HCT116 (cell line): ENCODE measurements at regions not wholly inside any gene's neighbourhood (a gene's known extent, or its start where the extent isn't known, plus 50 kb on each side); places are given as distances from the start of the nearest gene placed in this dataset.

Source experiments
- ATAC-seq: fragments of 200-7000 bp; cut with Tn5 transposase; 2 replicates; pipeline ENCODE4 v1.9.1; 2020; ENCODE audit warnings: mild to moderate bottlenecking, moderate library complexity
- BruUV-seq: library from RNA; stranded (reverse); fragments of 400-500 nt; replicated peaks from 2 replicates; lab custom pipeline; 2021; lab: Mats Ljungman, UMichigan
- CTCF ChIA-PET: fragments of 300-600 bp; sonication (Branson Sonifier 250); formaldehyde crosslinking; loops from one replicate; lab custom pipeline; 2021; ENCODE audit warnings: antibody characterized with exemption; lab: Charles Lee
- POLR2A ChIA-PET: fragments of 300-600, 350-600 bp; sonication (Branson Sonifier 250); formaldehyde crosslinking; loops from one replicate; lab custom pipeline; 2021; ENCODE audit warnings: antibody characterized with exemption; lab: Charles Lee
- RAD21 ChIA-PET, 2 experiments: fragments of 300-600 bp; sonication (Branson Sonifier 250); formaldehyde crosslinking; loops; one replicate each; lab custom pipeline; 2023; ENCODE audit warnings: low total read pairs in 2 of 2; ENCODE audit not compliant: uncharacterized antibody in 2 of 2, unreplicated experiment in 2 of 2, low non-redundant PET in 1 of 2; lab: Charles Lee
- DNase-seq: peaks from one replicate; pipeline ENCODE4 v3.0.0-alpha.2; 2010; ENCODE audit warnings: low read depth, low spot score
- H2AFZ ChIP-seq: fragments of 200-600 bp; shearing (Covaris generic), sonication (generic); 2 replicates; pipeline ENCODE4 v1.6.1; 2017; ENCODE audit warnings: low read depth, mixed run types, mixed read lengths, antibody characterized with exemption, low read length; ENCODE audit not compliant: poor library complexity, severe bottlenecking
- H3K27ac ChIP-seq: 2 replicates; pipeline ENCODE4 v1.5.1; 2012; ENCODE audit warnings: low read depth, low read length
- H3K27me3 ChIP-seq: fragments of 200-600 bp; sonication (generic); 2 replicates; pipeline ENCODE4 v1.6.1; 2016; ENCODE audit warnings: mixed run types, low read length, mixed read lengths; ENCODE audit not compliant: insufficient read depth
- H3K36me3 ChIP-seq, 2 experiments: fragments of 200-500 bp in 1 of 2; fragments of 200-600 bp in 1 of 2; sonication (Bioruptor generic) in 1 of 2; sonication (generic) in 1 of 2; 2 replicates each; pipeline versions ENCODE4 v1.5.1 to v1.6.1; 2014 to 2016; ENCODE audit warnings: low read length in 2 of 2, inconsistent platforms in 1 of 2, mixed read lengths in 1 of 2, mixed run types in 1 of 2; ENCODE audit not compliant: insufficient read depth in 2 of 2, control insufficient read depth in 1 of 2
- H3K4me1 ChIP-seq, 2 experiments: fragments of 200-600 bp in 1 of 2; sonication (generic) in 1 of 2; 2 replicates each; pipeline versions ENCODE4 v1.5.1 to v1.6.1; 2012 to 2017; ENCODE audit warnings: low read length in 2 of 2, inconsistent platforms in 1 of 2, mild to moderate bottlenecking in 1 of 2, mixed read lengths in 1 of 2, mixed run types in 1 of 2, moderate library complexity in 1 of 2; ENCODE audit not compliant: insufficient read depth in 2 of 2, control insufficient read depth in 1 of 2
- H3K4me2 ChIP-seq: fragments of 200-600 bp; sonication (generic); 2 replicates; pipeline ENCODE4 v1.6.1; 2017; ENCODE audit warnings: mixed run types, low read length, mixed read lengths
- H3K4me3 ChIP-seq, 2 experiments: fragments of 200-600 bp in 1 of 2; sonication (generic) in 1 of 2; replicated peaks in 1 of 2; 2 replicates each; pipeline ENCODE4 v1.5.1; 2011 to 2016; ENCODE audit warnings: low read length in 2 of 2, control low read depth in 1 of 2, low read depth in 1 of 2, mild to moderate bottlenecking in 1 of 2, mixed read lengths in 1 of 2, mixed run types in 1 of 2
- H3K79me2 ChIP-seq: fragments of 200-600 bp; sonication (generic); 2 replicates; pipeline ENCODE4 v1.6.1; 2017; ENCODE audit warnings: mild to moderate bottlenecking, mixed run types, low read length, moderate library complexity, mixed read lengths; ENCODE audit not compliant: insufficient read depth
- H3K9ac ChIP-seq: fragments of 200-600 bp; sonication (generic); 2 replicates; pipeline ENCODE4 v1.6.1; 2016; ENCODE audit warnings: low read length, mixed read lengths
- H3K9me2 ChIP-seq: fragments of 200-600 bp; sonication (generic), shearing (Covaris generic); 2 replicates; pipeline ENCODE4 v1.6.1; 2017; ENCODE audit warnings: mixed run types, mild to moderate bottlenecking, moderate library complexity; ENCODE audit not compliant: insufficient read depth
- H3K9me3 ChIP-seq, 2 experiments: fragments of 200-500 bp in 1 of 2; fragments of 200-600 bp in 1 of 2; sonication (Bioruptor generic) in 1 of 2; sonication (generic) in 1 of 2; 2 replicates each; pipeline ENCODE4 v1.6.1; 2014 to 2017; ENCODE audit warnings: low read length in 2 of 2, mixed read lengths in 2 of 2, inconsistent platforms in 1 of 2, low read depth in 1 of 2, mild to moderate bottlenecking in 1 of 2, mixed run types in 1 of 2, moderate library complexity in 1 of 2; ENCODE audit not compliant: control insufficient read depth in 1 of 2, insufficient read depth in 1 of 2
- H4K20me1 ChIP-seq: fragments of 200-600 bp; sonication (generic), shearing (Covaris generic); 2 replicates; pipeline ENCODE4 v1.6.1; 2017; ENCODE audit warnings: mixed run types, mild to moderate bottlenecking, moderate library complexity; ENCODE audit not compliant: insufficient read depth
- ATF3 ChIP-seq: IDR thresholded peaks from 2 replicates; pipeline ENCODE4 v1.6.1; 2012
- CBX3 ChIP-seq: IDR thresholded peaks from 2 replicates; pipeline ENCODE4 v1.6.1; 2012; ENCODE audit warnings: low read depth
- CEBPB ChIP-seq: IDR thresholded peaks from 2 replicates; pipeline ENCODE4 v1.6.1; 2012; ENCODE audit warnings: low read depth
- ELF1 ChIP-seq: IDR thresholded peaks from 2 replicates; pipeline ENCODE4 v1.6.1; 2012; ENCODE audit warnings: low read depth, borderline replicate concordance
- EZH2 ChIP-seq: fragments of 200-600 bp; sonication (generic); IDR thresholded peaks from 2 replicates; pipeline ENCODE4 v1.6.1; 2017; ENCODE audit warnings: antibody characterized with exemption, mixed run types
- EZH2phosphoT487 ChIP-seq: fragments of 200-600 bp; IDR thresholded peaks from 2 replicates; pipeline ENCODE4 v1.6.1; 2018; ENCODE audit warnings: antibody characterized with exemption, borderline replicate concordance
- FOSL1 ChIP-seq: IDR thresholded peaks from 2 replicates; pipeline ENCODE4 v1.6.1; 2012; ENCODE audit warnings: low read depth
- POLR2AphosphoS5 ChIP-seq: IDR thresholded peaks from 2 replicates; pipeline ENCODE4 v1.6.1; 2011; ENCODE audit warnings: mild to moderate bottlenecking, low read depth, low read length, moderate library complexity
- REST ChIP-seq: IDR thresholded peaks from 2 replicates; pipeline ENCODE4 v1.6.1; 2012; ENCODE audit warnings: low read depth
- SIN3A ChIP-seq: IDR thresholded peaks from 2 replicates; pipeline ENCODE4 v1.6.1; 2012; ENCODE audit warnings: low read depth
- SP1 ChIP-seq: IDR thresholded peaks from 2 replicates; pipeline ENCODE4 v1.6.1; 2012; ENCODE audit warnings: low read depth
- YY1 ChIP-seq: IDR thresholded peaks from 2 replicates; pipeline ENCODE4 v1.6.1; 2011; ENCODE audit warnings: low read length, low read depth, moderate library complexity, mild to moderate bottlenecking; ENCODE audit not compliant: insufficient replicate concordance; ENCODE audit errors: extremely low read depth
- intact Hi-C: fragments of 100-400 bp; cut with micrococcal nuclease; formaldehyde crosslinking; loops from 2 replicates; pipeline ENCODE4 v1.10.0; 2022

- ATAC-seq (no peak), DNase-seq (no peak)
- Histone ChIP-seq H3K27me3 (no peaks in the 10 kb centered on the region), H3K9me2 (no peaks in the 10 kb centered on the region), H4K20me1 (no peaks in the 10 kb centered on the region), H3K4me3 (no peak overlapping the region), H2AFZ (no peak overlapping the region), H3K9ac (no peak overlapping the region), H3K4me1 (peaks cover 0 to 24% of the 10 kb centered on the region in 2 experiments; a peak in 2 of 4 replicates), H3K9me3 (no peaks in the 10 kb centered on the region), H3K4me2 (no peak overlapping the region), H3K36me3 (no peaks in the 10 kb centered on the region), H3K27ac (no peak overlapping the region), H3K79me2 (no peaks in the 10 kb centered on the region)
- ChIA-PET POLR2A (no interaction called here), CTCF (interaction anchor here (1.1 kb wide), 1 partner anchor 280 kb away, joined by 3 read pairs; no protein-coding TSS in a partner anchor), RAD21 (interaction anchor here in 1 of 2 experiments (0.7 kb wide), 1 partner anchor 32 kb away, joined by 3 read pairs; no protein-coding TSS in a partner anchor)
- BruUV-seq = no TSS peak
- TF ChIP-seq CEBPB (no peak), ELF1 (no peak), YY1 (no peak), ATF3 (no peak), EZH2 (no peak), SP1 (no peak), POLR2AphosphoS5 (no peak)
- intact Hi-C loops = no loop called here
Measured at GRCh38 chr18:23311351-23312121, 141.6 kb upstream of the RIOK3 start.

GRCh38 chr18:23313379-23313778 is 139.7 kb upstream of the RIOK3 start:
- DNase-seq (no peak), ATAC-seq (no peak)
- ChIA-PET CTCF (no interaction called here), RAD21 (no interaction called here), POLR2A (no interaction called here)
- H3K4me1 ChIP-seq = peaks cover 0 to 16% of the 10 kb centered on the region in 2 experiments; a peak in 1 of 4 replicates
- H3K4me3 ChIP-seq = no peak overlapping the region
- no peaks in the 10 kb centered on the region for H3K27me3 ChIP-seq
- TF ChIP-seq SP1 (no peak), EZH2 (no peak), ATF3 (no peak), EZH2phosphoT487 (no peak), CBX3 (no peak), SIN3A (no peak), FOSL1 (no peak), YY1 (no peak), REST (no peak)
- intact Hi-C loops = no loop called here
- no peaks in the 10 kb centered on the region for H3K79me2 ChIP-seq
- H3K9me3 ChIP-seq = no peaks in the 10 kb centered on the region
- BruUV-seq = no TSS peak
- H2AFZ ChIP-seq = no peak overlapping the region
- no peaks in the 10 kb centered on the region for H3K36me3 ChIP-seq
- H3K9ac ChIP-seq = no peak overlapping the region
- H3K4me2 ChIP-seq = no peak overlapping the region
- H4K20me1 ChIP-seq = no peaks in the 10 kb centered on the region
- no peaks in the 10 kb centered on the region for H3K9me2 ChIP-seq
- H3K27ac ChIP-seq = no peak overlapping the region
